SK-N-SH treated with all-trans-retinoic acid at 6 μM for 48 hours (cell line): ENCODE measurements at regions not wholly inside any gene's neighbourhood (a gene's known extent, or its start where the extent isn't known, plus 50 kb on each side); places are given as distances from the start of the nearest gene placed in this dataset.

ENCODE experiments used
- CSDC2 ChIP-seq: fragments of 250-450 bp; sonication (Bioruptor Pico); IDR thresholded peaks from 2 replicates; pipeline ENCODE4 v1.5.0; 2020; ENCODE audit warnings: mild to moderate bottlenecking, moderate library complexity
- CSRNP3 ChIP-seq: fragments of 250-450 bp; sonication (Bioruptor Pico); IDR thresholded peaks from 2 replicates; pipeline ENCODE4 v1.5.1; 2021; ENCODE audit warnings: mild to moderate bottlenecking, moderate library complexity
- ISL1 ChIP-seq: fragments of 250-450 bp; sonication (Bioruptor Pico); IDR thresholded peaks from 2 replicates; pipeline ENCODE4 v2.1.2; 2022; ENCODE audit warnings: mild to moderate bottlenecking, moderate library complexity
- RARB ChIP-seq: fragments of 250-450 bp; sonication (Bioruptor Pico); IDR thresholded peaks from 2 replicates; pipeline ENCODE4 v1.8.0; 2021; ENCODE audit warnings: mild to moderate bottlenecking, moderate library complexity
- ZNF565 ChIP-seq: fragments of 450-650 bp; formaldehyde crosslinking; conservative IDR thresholded peaks from 2 replicates; pipeline ENCODE4 v1.5.0; 2020; ENCODE audit warnings: low read depth, mild to moderate bottlenecking, moderate library complexity
- TF ChIP-seq, protein P1 (sequence below): fragments of 250-450 bp; sonication (Bioruptor Pico); IDR thresholded peaks from 2 replicates; pipeline ENCODE4 v1.5.1; 2020; ENCODE audit warnings: low read depth, mild to moderate bottlenecking, moderate library complexity
- TF ChIP-seq, protein P2 (sequence below): fragments of 250-450 bp; sonication (Bioruptor Pico); IDR thresholded peaks from 2 replicates; pipeline ENCODE4 v1.5.0; 2020; ENCODE audit warnings: mild to moderate bottlenecking, moderate library complexity

DNA sequence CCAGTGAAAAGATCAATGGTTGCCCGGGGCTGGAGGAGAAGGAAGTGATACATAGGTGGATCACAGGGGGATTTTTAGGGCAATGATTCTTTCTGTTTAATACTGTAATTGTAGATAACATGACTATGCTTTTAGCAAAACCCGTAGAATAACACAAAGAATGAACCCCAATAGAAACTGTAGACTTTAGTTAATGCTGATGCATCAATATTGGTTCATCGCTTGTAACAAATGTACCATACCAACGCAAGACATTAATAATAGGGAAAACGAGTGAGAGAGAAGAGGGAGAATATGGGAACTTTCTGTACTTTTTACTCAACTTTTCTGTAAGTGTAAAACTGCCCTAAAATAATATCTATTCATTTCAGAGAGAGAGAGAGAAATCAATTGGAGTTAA, 383.3 kb upstream of the ATP11B start:
- TF ChIP-seq ZNF565 (no peak), ISL1 (no peak), CSRNP3 (CRISPR knock-in tag) (no peak), CSDC2 (CRISPR knock-in tag) (no peak), RARB (no peak)
- TF ChIP-seq, protein P1, sequence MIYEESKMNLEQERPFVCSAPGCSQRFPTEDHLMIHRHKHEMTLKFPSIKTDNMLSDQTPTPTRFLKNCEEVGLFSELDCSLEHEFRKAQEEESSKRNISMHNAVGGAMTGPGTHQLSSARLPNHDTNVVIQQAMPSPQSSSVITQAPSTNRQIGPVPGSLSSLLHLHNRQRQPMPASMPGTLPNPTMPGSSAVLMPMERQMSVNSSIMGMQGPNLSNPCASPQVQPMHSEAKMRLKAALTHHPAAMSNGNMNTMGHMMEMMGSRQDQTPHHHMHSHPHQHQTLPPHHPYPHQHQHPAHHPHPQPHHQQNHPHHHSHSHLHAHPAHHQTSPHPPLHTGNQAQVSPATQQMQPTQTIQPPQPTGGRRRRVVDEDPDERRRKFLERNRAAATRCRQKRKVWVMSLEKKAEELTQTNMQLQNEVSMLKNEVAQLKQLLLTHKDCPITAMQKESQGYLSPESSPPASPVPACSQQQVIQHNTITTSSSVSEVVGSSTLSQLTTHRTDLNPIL (CRISPR knock-in tag) = no peak
- TF ChIP-seq, protein P2, sequence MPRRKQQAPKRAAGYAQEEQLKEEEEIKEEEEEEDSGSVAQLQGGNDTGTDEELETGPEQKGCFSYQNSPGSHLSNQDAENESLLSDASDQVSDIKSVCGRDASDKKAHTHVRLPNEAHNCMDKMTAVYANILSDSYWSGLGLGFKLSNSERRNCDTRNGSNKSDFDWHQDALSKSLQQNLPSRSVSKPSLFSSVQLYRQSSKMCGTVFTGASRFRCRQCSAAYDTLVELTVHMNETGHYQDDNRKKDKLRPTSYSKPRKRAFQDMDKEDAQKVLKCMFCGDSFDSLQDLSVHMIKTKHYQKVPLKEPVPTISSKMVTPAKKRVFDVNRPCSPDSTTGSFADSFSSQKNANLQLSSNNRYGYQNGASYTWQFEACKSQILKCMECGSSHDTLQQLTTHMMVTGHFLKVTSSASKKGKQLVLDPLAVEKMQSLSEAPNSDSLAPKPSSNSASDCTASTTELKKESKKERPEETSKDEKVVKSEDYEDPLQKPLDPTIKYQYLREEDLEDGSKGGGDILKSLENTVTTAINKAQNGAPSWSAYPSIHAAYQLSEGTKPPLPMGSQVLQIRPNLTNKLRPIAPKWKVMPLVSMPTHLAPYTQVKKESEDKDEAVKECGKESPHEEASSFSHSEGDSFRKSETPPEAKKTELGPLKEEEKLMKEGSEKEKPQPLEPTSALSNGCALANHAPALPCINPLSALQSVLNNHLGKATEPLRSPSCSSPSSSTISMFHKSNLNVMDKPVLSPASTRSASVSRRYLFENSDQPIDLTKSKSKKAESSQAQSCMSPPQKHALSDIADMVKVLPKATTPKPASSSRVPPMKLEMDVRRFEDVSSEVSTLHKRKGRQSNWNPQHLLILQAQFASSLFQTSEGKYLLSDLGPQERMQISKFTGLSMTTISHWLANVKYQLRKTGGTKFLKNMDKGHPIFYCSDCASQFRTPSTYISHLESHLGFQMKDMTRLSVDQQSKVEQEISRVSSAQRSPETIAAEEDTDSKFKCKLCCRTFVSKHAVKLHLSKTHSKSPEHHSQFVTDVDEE (CRISPR knock-in tag) = no peak
